Activated CD4-positive, CD25-positive, alpha-beta regulatory T cell (primary cell): ENCODE measurements at regions not wholly inside any gene's neighbourhood (a gene's known extent, or its start where the extent isn't known, plus 50 kb on each side); places are given as distances from the start of the nearest gene placed in this dataset.

Experiments used
- DNase-seq, 4 experiments: peaks; one replicate each; lab custom pipeline; 2025; lab: John Stamatoyannopoulos, UW

GRCh38 chr10:25114036-25114411 lies 60.8 kb upstream of the GPR158 start:
- DNase-seq: no peak

- DNase-seq: no peak
Measured at GRCh38 chr10:25117757-25118156, 57.0 kb upstream of the GPR158 start.

- no peak for DNase-seq
Measured at GRCh38 chr10:25120188-25120587, 54.6 kb upstream of the GPR158 start.
